SK-N-SH treated with all-trans-retinoic acid at 6 μM for 48 hours (cell line): ENCODE measurements at regions not wholly inside any gene's neighbourhood (a gene's known extent, or its start where the extent isn't known, plus 50 kb on each side); places are given as distances from the start of the nearest gene placed in this dataset.
"Not testable (repeated sequence)": the region's sequence is repeated elsewhere in the genome, so short reads cannot be mapped to it uniquely, and the experiment has no call there.

Source experiments
- ATAC-seq: fragments of 200-7000 bp; cut with Tn5 transposase; 3 replicates; pipeline ENCODE4 v1.9.1; 2020; ENCODE audit warnings: mild to moderate bottlenecking, moderate library complexity
- ARNTL ChIP-seq: fragments of 450-650 bp; formaldehyde crosslinking; IDR thresholded peaks from 2 replicates; pipeline ENCODE4 v1.5.0; 2020; ENCODE audit warnings: low read depth, mild to moderate bottlenecking, moderate library complexity, borderline replicate concordance
- CREB5 ChIP-seq: fragments of 250-450 bp; sonication (Bioruptor Pico); IDR thresholded peaks from 2 replicates; pipeline ENCODE4 v1.5.1; 2020; ENCODE audit warnings: low read depth, mild to moderate bottlenecking, moderate library complexity
- CSDC2 ChIP-seq: fragments of 250-450 bp; sonication (Bioruptor Pico); IDR thresholded peaks from 2 replicates; pipeline ENCODE4 v1.5.0; 2020; ENCODE audit warnings: mild to moderate bottlenecking, moderate library complexity
- ESRRG ChIP-seq: fragments of 250-450 bp; sonication (Bioruptor Pico); IDR thresholded peaks from 2 replicates; pipeline ENCODE4 v1.6.1; 2021; ENCODE audit warnings: mild to moderate bottlenecking
- GLIS3 ChIP-seq: fragments of 250-450 bp; sonication (Bioruptor Pico); IDR thresholded peaks from 2 replicates; pipeline ENCODE4 v1.5.0; 2020; ENCODE audit warnings: mild to moderate bottlenecking, moderate library complexity
- ISL1 ChIP-seq: fragments of 250-450 bp; sonication (Bioruptor Pico); IDR thresholded peaks from 2 replicates; pipeline ENCODE4 v2.1.2; 2022; ENCODE audit warnings: mild to moderate bottlenecking, moderate library complexity
- OSR1 ChIP-seq: fragments of 250-450 bp; sonication (Bioruptor Pico); IDR thresholded peaks from 2 replicates; pipeline ENCODE4 v1.8.0; 2022; ENCODE audit warnings: moderate library complexity, mild to moderate bottlenecking, inconsistent platforms
- POU6F1 ChIP-seq: fragments of 250-450 bp; sonication (Bioruptor Pico); IDR thresholded peaks from 2 replicates; pipeline ENCODE4 v1.8.0; 2021; ENCODE audit warnings: low read depth, mild to moderate bottlenecking, moderate library complexity, borderline replicate concordance
- PPARA ChIP-seq: fragments of 250-450 bp; sonication (Bioruptor Pico); IDR thresholded peaks from 2 replicates; pipeline ENCODE4 v1.5.0; 2020; ENCODE audit warnings: mild to moderate bottlenecking, borderline replicate concordance
- RARB ChIP-seq: fragments of 250-450 bp; sonication (Bioruptor Pico); IDR thresholded peaks from 2 replicates; pipeline ENCODE4 v1.8.0; 2021; ENCODE audit warnings: mild to moderate bottlenecking, moderate library complexity
- SNAI2 ChIP-seq: fragments of 250-450 bp; sonication (Bioruptor Pico); IDR thresholded peaks from 2 replicates; pipeline ENCODE4 v1.5.0; 2020; ENCODE audit warnings: mild to moderate bottlenecking, moderate library complexity
- TCF4 ChIP-seq: fragments of 250-450 bp; sonication (Bioruptor Pico); IDR thresholded peaks from 2 replicates; pipeline ENCODE4 v1.8.0; 2021; ENCODE audit warnings: mild to moderate bottlenecking, moderate library complexity, borderline replicate concordance
- TOX ChIP-seq: fragments of 250-450 bp; sonication (Bioruptor Pico); IDR thresholded peaks from 2 replicates; pipeline ENCODE4 v1.8.0; 2021; ENCODE audit warnings: mild to moderate bottlenecking, moderate library complexity, borderline replicate concordance
- TSHZ2 ChIP-seq: fragments of 250-450 bp; sonication (Bioruptor Pico); IDR thresholded peaks from 2 replicates; pipeline ENCODE4 v1.5.0; 2020; ENCODE audit warnings: mild to moderate bottlenecking, moderate library complexity
- ZC3H10 ChIP-seq: fragments of 250-450 bp; sonication (Bioruptor Pico); IDR thresholded peaks from 2 replicates; pipeline ENCODE4 v1.5.1; 2021; ENCODE audit warnings: mild to moderate bottlenecking, moderate library complexity
- ZFP3 ChIP-seq: fragments of 250-450 bp; sonication (Bioruptor Pico); IDR thresholded peaks from 2 replicates; pipeline ENCODE4 v1.5.0; 2020; ENCODE audit warnings: mild to moderate bottlenecking, moderate library complexity
- ZFP30 ChIP-seq: fragments of 450-650 bp; formaldehyde crosslinking; IDR thresholded peaks from 2 replicates; pipeline ENCODE4 v1.5.0; 2022; ENCODE audit warnings: mild to moderate bottlenecking, moderate library complexity
- ZNF565 ChIP-seq: fragments of 450-650 bp; formaldehyde crosslinking; conservative IDR thresholded peaks from 2 replicates; pipeline ENCODE4 v1.5.0; 2020; ENCODE audit warnings: low read depth, mild to moderate bottlenecking, moderate library complexity
- ZNF70 ChIP-seq: fragments of 450-650 bp; formaldehyde crosslinking; IDR thresholded peaks from 2 replicates; pipeline ENCODE4 v1.5.0; 2020; ENCODE audit warnings: mild to moderate bottlenecking, moderate library complexity
- ZNF8 ChIP-seq: fragments of 450-650 bp; formaldehyde crosslinking; IDR thresholded peaks from 2 replicates; pipeline ENCODE4 v1.5.0; 2020; ENCODE audit warnings: mild to moderate bottlenecking, moderate library complexity
- TF ChIP-seq, protein P1 (sequence below): fragments of 250-450 bp; sonication (Bioruptor Pico); IDR thresholded peaks from 2 replicates; pipeline ENCODE4 v1.5.1; 2021; ENCODE audit warnings: mild to moderate bottlenecking, moderate library complexity
- TF ChIP-seq, protein P2 (sequence below): fragments of 250-450 bp; sonication (Bioruptor Pico); IDR thresholded peaks from 2 replicates; pipeline ENCODE4 v1.8.0; 2020; ENCODE audit warnings: mild to moderate bottlenecking, moderate library complexity, borderline replicate concordance

- no peak for ATAC-seq
- no peak for TF ChIP-seq ESRRG (CRISPR knock-in tag)
- TF ChIP-seq ARNTL (CRISPR knock-in tag), result no peak
- no peak for TF ChIP-seq CREB5 (CRISPR knock-in tag)
Observed at GRCh38 chr9:100652850-100653249, 75.0 kb downstream of the CAVIN4 start.

- no peak for ATAC-seq
- TF ChIP-seq ZC3H10 (CRISPR knock-in tag) (no peak), OSR1 (CRISPR knock-in tag) (no peak), CSDC2 (CRISPR knock-in tag) (no peak), CREB5 (CRISPR knock-in tag) (no peak), TCF4 (CRISPR knock-in tag) (no peak), ARNTL (CRISPR knock-in tag) (no peak), ISL1 (CRISPR knock-in tag) (no peak), POU6F1 (CRISPR knock-in tag) (no peak), ZFP3 (no peak), SNAI2 (CRISPR knock-in tag) (no peak), ESRRG (CRISPR knock-in tag) (no peak), ZNF565 (CRISPR knock-in tag) (no peak), GLIS3 (CRISPR knock-in tag) (no peak), PPARA (CRISPR knock-in tag) (no peak), TOX (no peak), ZNF70 (CRISPR knock-in tag) (no peak), ZFP30 (CRISPR knock-in tag) (no peak)
- TF ChIP-seq, protein P1, sequence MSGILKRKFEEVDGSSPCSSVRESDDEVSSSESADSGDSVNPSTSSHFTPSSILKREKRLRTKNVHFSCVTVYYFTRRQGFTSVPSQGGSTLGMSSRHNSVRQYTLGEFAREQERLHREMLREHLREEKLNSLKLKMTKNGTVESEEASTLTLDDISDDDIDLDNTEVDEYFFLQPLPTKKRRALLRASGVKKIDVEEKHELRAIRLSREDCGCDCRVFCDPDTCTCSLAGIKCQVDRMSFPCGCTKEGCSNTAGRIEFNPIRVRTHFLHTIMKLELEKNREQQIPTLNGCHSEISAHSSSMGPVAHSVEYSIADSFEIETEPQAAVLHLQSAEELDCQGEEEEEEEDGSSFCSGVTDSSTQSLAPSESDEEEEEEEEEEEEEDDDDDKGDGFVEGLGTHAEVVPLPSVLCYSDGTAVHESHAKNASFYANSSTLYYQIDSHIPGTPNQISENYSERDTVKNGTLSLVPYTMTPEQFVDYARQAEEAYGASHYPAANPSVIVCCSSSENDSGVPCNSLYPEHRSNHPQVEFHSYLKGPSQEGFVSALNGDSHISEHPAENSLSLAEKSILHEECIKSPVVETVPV (CRISPR knock-in tag), result no peak
- TF ChIP-seq, protein P2, sequence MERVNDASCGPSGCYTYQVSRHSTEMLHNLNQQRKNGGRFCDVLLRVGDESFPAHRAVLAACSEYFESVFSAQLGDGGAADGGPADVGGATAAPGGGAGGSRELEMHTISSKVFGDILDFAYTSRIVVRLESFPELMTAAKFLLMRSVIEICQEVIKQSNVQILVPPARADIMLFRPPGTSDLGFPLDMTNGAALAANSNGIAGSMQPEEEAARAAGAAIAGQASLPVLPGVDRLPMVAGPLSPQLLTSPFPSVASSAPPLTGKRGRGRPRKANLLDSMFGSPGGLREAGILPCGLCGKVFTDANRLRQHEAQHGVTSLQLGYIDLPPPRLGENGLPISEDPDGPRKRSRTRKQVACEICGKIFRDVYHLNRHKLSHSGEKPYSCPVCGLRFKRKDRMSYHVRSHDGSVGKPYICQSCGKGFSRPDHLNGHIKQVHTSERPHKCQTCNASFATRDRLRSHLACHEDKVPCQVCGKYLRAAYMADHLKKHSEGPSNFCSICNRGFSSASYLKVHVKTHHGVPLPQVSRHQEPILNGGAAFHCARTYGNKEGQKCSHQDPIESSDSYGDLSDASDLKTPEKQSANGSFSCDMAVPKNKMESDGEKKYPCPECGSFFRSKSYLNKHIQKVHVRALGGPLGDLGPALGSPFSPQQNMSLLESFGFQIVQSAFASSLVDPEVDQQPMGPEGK (CRISPR knock-in tag), result no peak
- TF ChIP-seq, all 23 proteins: peak for 0
Observed at GRCh38 chr9:100653643-100654334, 75.9 kb downstream of the CAVIN4 start.

- ATAC-seq, result not testable (repeated sequence)
Observed at GRCh38 chr9:100656851-100657250, 79.0 kb downstream of the CAVIN4 start.

DNA sequence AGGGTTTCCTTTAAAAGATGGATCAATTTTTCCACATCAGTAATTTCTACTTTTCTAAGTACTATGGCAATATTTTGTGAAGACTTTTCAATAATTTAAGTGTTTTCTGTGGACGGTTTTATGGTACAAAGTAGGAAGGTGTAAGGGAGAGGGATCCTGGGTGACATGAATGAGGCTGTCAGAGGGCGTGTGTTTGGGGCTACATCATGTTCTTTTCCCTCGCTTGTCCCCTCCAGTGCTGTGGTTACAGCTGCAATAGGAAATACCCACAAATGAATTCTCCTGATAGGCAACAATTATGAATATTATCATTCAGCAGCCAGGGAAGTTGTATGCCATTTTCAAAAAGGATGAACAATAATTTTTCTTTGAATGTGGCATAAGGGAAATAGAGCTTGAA, 83.8 kb downstream of the CAVIN4 start:
- ATAC-seq, result no peak
- TF ChIP-seq RARB (CRISPR knock-in tag) (no peak), PPARA (CRISPR knock-in tag) (no peak), SNAI2 (CRISPR knock-in tag) (no peak), ZC3H10 (CRISPR knock-in tag) (no peak), ESRRG (CRISPR knock-in tag) (no peak), TSHZ2 (CRISPR knock-in tag) (no peak), ARNTL (CRISPR knock-in tag) (no peak), CREB5 (CRISPR knock-in tag) (no peak), ZNF8 (no peak), OSR1 (CRISPR knock-in tag) (no peak), TCF4 (CRISPR knock-in tag) (no peak)
- TF ChIP-seq, protein P1 (CRISPR knock-in tag), result no peak
